Gastrocnemius medialis (tissue), 4 donors: ENCODE measurements at regions not wholly inside any gene's neighbourhood (a gene's known extent, or its start where the extent isn't known, plus 50 kb on each side); places are given as distances from the start of the nearest gene placed in this dataset.
"Not testable (repeated sequence)": the region's sequence is repeated elsewhere in the genome, so short reads cannot be mapped to it uniquely, and the experiment has no call there.

ENCODE experiments used
- CTCF ChIP-seq, 5 experiments: fragments of 450-650 bp in 3 of 5; fragments of 200-600 bp in 2 of 5; sonication (generic) in 2 of 5; IDR thresholded peaks in 4 of 5; conservative IDR thresholded peaks in 1 of 5; 1 replicate in 4 of 5; 2 replicates in 1 of 5; pipeline ENCODE4 v1.5.1; 2016 to 2019; ENCODE audit warnings: antibody characterized with exemption in 5 of 5, mild to moderate bottlenecking in 3 of 5, moderate library complexity in 3 of 5
- POLR2A ChIP-seq, 2 donors: fragments of 450-650 bp; IDR thresholded peaks; one replicate each; pipeline ENCODE4 v1.6.1; 2017; ENCODE audit warnings: antibody characterized with exemption in 2 of 2, mild to moderate bottlenecking in 2 of 2, moderate library complexity in 2 of 2

- not testable (repeated sequence) for TF ChIP-seq CTCF (IDR thresholded peaks at IDR 0.05 in 4 of 5, conservative IDR thresholded peaks at IDR 0.05 in 1 of 5); POLR2A (IDR thresholded peaks at IDR 0.05)
Measured at GRCh38 chr4:118475901-118476300, 123.1 kb upstream of the PRSS12 start.
